Naive B cell (primary cell): ENCODE measurements at regions not wholly inside any gene's neighbourhood (a gene's known extent, or its start where the extent isn't known, plus 50 kb on each side); places are given as distances from the start of the nearest gene placed in this dataset.

Source experiments
- ATAC-seq, 2 donors: fragments of 150-1000 bp; cut with Tn5 transposase; 2 replicates each; pipeline ENCODE4 v1.10.0; 2021; ENCODE audit warnings: low read depth in 2 of 2, mild to moderate bottlenecking in 2 of 2, moderate library complexity in 2 of 2
- DNase-seq: peaks from one replicate; pipeline ENCODE4 v3.0.0; 2022
- H3K27ac Mint-ChIP-seq, 6 donors: one replicate each; pipeline ENCODE4 v1.8.0; 2020 to 2022; ENCODE audit warnings: mild to moderate bottlenecking in 6 of 6, mixed read lengths in 6 of 6, moderate library complexity in 5 of 6, inconsistent platforms in 2 of 6
- H3K27me3 Mint-ChIP-seq, 3 donors: one replicate each; pipeline ENCODE4 v1.8.0; 2021 to 2022; ENCODE audit warnings: mixed read lengths in 3 of 3, mild to moderate bottlenecking in 1 of 3
- H3K36me3 Mint-ChIP-seq, 2 donors: one replicate each; pipeline ENCODE4 v1.8.0; 2020 to 2022; ENCODE audit warnings: mixed read lengths in 2 of 2, inconsistent platforms in 1 of 2, mild to moderate bottlenecking in 1 of 2
- H3K4me1 Mint-ChIP-seq, 3 donors: one replicate each; pipeline ENCODE4 v1.8.0; 2020 to 2022; ENCODE audit warnings: mixed read lengths in 3 of 3, inconsistent platforms in 1 of 3, mild to moderate bottlenecking in 1 of 3, moderate library complexity in 1 of 3
- H3K4me3 Mint-ChIP-seq, 8 donors: one replicate each; pipeline ENCODE4 v1.8.0; 2020 to 2022; ENCODE audit warnings: mild to moderate bottlenecking in 8 of 8, mixed read lengths in 8 of 8, moderate library complexity in 8 of 8, inconsistent platforms in 2 of 8
- H3K9me3 Mint-ChIP-seq, 7 donors: one replicate each; pipeline ENCODE4 v1.8.0; 2020 to 2022; ENCODE audit warnings: mixed read lengths in 7 of 7, mild to moderate bottlenecking in 5 of 7, inconsistent platforms in 2 of 7, moderate library complexity in 1 of 7

- Mint-ChIP-seq H3K4me1 (peaks cover 20 to 37% (median 21%) of the 10 kb centered on the region in 3 donors), H3K36me3 (peaks cover 11 to 16% of the 10 kb centered on the region in 2 donors), H3K27ac (peak overlapping the region in 1 of 6 donors; percentile 40), H3K4me3 (peak overlapping the region in 1 of 8 donors; percentile 21), H3K9me3 (peaks cover 0 to 8% (median 3%) of the 10 kb centered on the region in 7 donors), H3K27me3 (no peaks in the 10 kb centered on the region)
- no peak for ATAC-seq
- DNase-seq: no peak
Measured at GRCh38 chr13:73880365-73880764, 253.8 kb downstream of the KLF12 start.

DNA sequence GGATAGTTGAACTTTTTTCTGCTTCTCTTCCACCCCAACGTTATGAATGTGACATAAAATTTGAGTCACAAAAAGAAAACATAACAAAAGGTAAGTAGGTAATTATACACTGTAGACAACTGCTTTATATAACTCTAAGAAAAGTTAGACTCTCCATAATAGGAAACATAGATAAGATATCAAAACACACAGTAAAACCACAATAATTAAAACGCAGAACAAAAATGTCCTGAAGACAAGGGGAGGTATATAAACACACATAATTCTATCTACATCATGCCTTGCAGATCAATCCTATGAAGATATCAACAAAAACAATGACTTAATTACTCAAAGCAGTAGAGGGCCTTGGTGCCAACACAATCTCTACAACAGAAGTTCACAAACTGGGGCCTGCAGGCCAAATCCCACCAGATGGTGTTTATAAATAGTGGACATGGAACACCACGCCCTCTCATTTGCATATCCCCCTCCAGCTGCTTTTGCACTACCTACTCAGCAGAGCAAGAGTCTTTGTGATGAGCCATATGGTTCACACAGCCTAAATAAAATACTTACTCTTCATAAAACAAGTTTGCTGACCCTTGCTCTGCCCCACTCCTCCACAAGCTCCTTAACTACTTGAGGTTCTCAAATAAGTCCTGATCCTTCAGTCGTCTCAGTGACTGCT, 254.7 kb downstream of the KLF12 start:
- ATAC-seq: no peak
- H3K27ac Mint-ChIP-seq: peak overlapping the region in 1 of 6 donors; percentile 53

DNA sequence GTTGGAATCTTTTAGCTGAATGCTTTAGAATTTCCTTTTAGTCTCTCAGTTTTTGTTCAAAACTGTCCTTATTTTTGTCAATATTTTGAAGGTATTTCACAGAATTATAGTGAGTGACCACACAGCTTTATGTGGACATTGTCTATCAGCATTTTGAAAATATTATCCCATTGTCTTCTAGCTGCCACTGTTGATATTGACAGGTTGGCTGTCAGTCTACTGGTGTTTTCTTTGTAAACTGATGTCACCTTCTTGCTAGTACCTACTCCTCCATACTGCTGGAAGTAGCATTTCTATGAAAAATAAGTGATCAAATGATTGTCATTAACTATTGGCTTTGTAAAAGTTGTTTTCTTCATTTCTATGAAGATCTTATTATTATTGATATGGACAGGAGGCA, 256.8 kb downstream of the KLF12 start:
- ATAC-seq (no peak), DNase-seq (no peak)
- peaks cover 26 to 28% (median 26%) of the 10 kb centered on the region in 3 donors for H3K4me1 Mint-ChIP-seq
- no peak overlapping the region for H3K27ac Mint-ChIP-seq
- peaks cover 4 to 7% of the 10 kb centered on the region in 2 donors for H3K36me3 Mint-ChIP-seq
- peaks cover 0 to 8% (median 3%) of the 10 kb centered on the region in 7 donors for H3K9me3 Mint-ChIP-seq
- H3K4me3 Mint-ChIP-seq: no peak overlapping the region
- no peaks in the 10 kb centered on the region for H3K27me3 Mint-ChIP-seq

More for the DNA sequence above, 254.7 kb downstream of the KLF12 start:
- Mint-ChIP-seq H3K4me1 (peaks cover 17 to 28% (median 20%) of the 10 kb centered on the region in 3 donors), H3K36me3 (peaks cover 4 to 7% of the 10 kb centered on the region in 2 donors), H3K27me3 (no peaks in the 10 kb centered on the region), H3K9me3 (peaks cover 0 to 8% (median 3%) of the 10 kb centered on the region in 7 donors), H3K4me3 (no peak overlapping the region)
- no peak for DNase-seq

DNA sequence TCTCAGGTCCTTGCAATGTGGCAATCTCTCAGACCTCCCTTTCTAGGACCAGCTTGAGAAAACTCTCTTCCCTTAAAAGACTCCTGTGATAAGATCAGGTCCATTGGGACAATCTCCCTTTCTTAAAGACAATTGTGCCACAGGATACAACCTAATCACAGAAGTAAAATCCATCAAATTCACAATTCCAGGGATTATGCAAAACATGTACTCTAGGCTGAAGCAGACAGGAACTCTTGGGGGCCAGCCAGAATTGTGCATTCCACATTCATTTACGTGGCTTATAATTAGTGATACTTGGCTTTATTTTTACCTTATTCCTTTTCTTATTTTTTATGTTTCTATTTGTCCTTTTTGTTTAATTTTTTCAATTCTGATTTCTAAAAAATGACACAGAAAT, 257.9 kb downstream of the KLF12 start:
- Mint-ChIP-seq H3K9me3 (peaks cover 0 to 8% (median 3%) of the 10 kb centered on the region in 7 donors), H3K27ac (peak overlapping the region in 1 of 6 donors; percentile 52), H3K27me3 (no peaks in the 10 kb centered on the region), H3K4me1 (peaks cover 23 to 30% (median 29%) of the 10 kb centered on the region in 3 donors), H3K4me3 (no peak overlapping the region), H3K36me3 (peaks cover 4 to 7% of the 10 kb centered on the region in 2 donors)
- DNase-seq (no peak), ATAC-seq (no peak)

- Mint-ChIP-seq H3K27ac (peak overlapping the region in 2 of 6 donors; percentile 17), H3K4me1 (peaks cover 9 to 24% (median 23%) of the 10 kb centered on the region in 3 donors), H3K4me3 (no peak overlapping the region), H3K36me3 (peaks cover 2 to 7% of the 10 kb centered on the region in 2 donors), H3K9me3 (peaks cover 0 to 8% (median 3%) of the 10 kb centered on the region in 7 donors), H3K27me3 (no peaks in the 10 kb centered on the region)
- DNase-seq: no peak
- no peak for ATAC-seq
Measured at GRCh38 chr13:73873940-73874830, 260.0 kb downstream of the KLF12 start.

DNA sequence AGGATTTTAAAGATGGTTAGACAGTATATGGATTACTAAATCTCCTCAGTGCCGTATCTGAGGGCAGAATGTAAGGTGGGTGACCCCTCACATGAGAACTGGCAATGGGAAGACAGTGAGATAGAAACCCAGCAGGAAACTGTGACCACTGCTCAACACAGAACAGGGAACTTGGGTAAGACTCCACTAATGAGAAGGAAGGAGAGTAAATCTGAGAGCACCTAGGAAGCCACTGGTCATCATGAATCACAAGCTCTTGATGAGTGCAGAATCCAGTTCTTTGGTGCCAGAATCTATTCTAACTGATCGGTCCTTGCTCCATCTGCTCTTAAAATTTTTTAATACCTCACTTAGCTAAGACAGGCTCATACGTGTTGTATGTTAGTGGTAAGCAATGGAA, 261.8 kb downstream of the KLF12 start:
- Mint-ChIP-seq H3K36me3 (no peaks in the 10 kb centered on the region), H3K4me1 (peaks cover 8 to 19% (median 16%) of the 10 kb centered on the region in 3 donors), H3K27me3 (no peaks in the 10 kb centered on the region), H3K27ac (peak overlapping the region in 1 of 6 donors; percentile 82), H3K4me3 (no peak overlapping the region), H3K9me3 (peaks cover 0 to 2% (median 0%) of the 10 kb centered on the region in 7 donors)
- no peak for DNase-seq
- no peak for ATAC-seq

- H3K4me3 Mint-ChIP-seq: peak overlapping the region in 1 of 8 donors; percentile 39
- no peaks in the 10 kb centered on the region for H3K27me3 Mint-ChIP-seq
Measured at GRCh38 chr13:73870970-73871935, 263.0 kb downstream of the KLF12 start.

DNA sequence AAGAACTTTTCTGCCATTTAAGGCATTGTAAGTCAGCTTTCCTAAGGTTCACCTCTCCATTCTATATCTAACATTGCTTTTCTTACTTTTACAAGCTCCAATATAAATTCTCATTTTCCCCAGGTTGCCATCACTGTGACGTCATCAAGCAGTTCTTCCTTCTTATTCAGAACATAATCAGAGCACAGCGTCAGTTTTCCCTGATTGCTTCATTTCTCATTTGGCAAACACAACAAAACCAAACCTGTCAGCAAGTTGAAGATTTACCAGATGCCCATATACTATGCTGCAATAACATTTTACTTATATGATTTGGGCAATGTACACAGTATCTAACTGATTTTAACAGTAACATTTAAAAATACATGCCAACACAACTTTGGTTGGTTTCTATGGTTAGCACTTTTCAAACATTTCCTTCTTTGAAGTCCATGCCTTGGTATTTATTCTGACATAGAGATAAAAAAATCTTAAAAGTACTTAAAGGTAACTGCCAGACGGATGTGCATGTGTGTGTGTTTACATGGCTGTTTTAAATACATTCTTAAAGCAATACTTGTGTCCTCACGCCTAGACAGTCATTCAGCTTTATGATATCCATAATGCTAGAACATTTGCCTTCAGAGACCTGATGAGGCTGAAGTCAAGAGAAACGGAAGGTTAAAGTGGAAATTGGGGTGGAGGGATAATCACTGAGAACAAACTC, 264.0 kb downstream of the KLF12 start:
- H3K4me3 Mint-ChIP-seq: no peak overlapping the region
- H3K4me1 Mint-ChIP-seq: peaks cover 5 to 23% (median 23%) of the 10 kb centered on the region in 3 donors

More at GRCh38 chr13:73870970-73871935, 263.0 kb downstream of the KLF12 start:
- H3K4me1 Mint-ChIP-seq: peaks cover 5 to 19% (median 13%) of the 10 kb centered on the region in 3 donors
- H3K27ac Mint-ChIP-seq: peak overlapping the region in 3 of 6 donors; percentile 6 to 79 (median 28)
- H3K9me3 Mint-ChIP-seq: no peaks in the 10 kb centered on the region
- H3K36me3 Mint-ChIP-seq: no peaks in the 10 kb centered on the region
- ATAC-seq: no peak
- no peak for DNase-seq

DNA sequence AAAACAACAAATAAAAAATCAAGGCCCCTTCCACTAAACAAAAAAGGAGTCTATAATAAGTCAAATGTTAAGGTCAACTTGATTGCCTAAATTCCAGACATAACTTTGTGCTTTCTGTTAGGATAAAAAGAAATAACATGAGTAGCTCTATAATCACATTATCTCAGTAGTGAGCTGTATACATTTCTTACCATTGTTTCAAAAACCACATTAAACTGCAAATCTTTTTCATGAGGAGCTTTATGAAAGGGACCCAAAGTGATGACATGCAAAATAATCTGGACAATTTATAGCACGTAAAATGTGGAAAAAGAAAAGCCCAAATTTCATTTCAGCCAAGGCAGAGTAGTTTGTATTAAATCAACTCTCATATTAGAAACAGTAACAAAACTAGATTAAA, 269.2 kb downstream of the KLF12 start:
- H3K27me3 Mint-ChIP-seq: no peaks in the 10 kb centered on the region
- no peaks in the 10 kb centered on the region for H3K9me3 Mint-ChIP-seq
- H3K27ac Mint-ChIP-seq: no peak overlapping the region
- DNase-seq (no peak), ATAC-seq (no peak)
- H3K36me3 Mint-ChIP-seq: no peaks in the 10 kb centered on the region
- H3K4me1 Mint-ChIP-seq: peaks cover 0 to 18% (median 14%) of the 10 kb centered on the region in 3 donors
- H3K4me3 Mint-ChIP-seq: no peak overlapping the region

More for the DNA sequence above, 264.0 kb downstream of the KLF12 start:
- no peaks in the 10 kb centered on the region for H3K27me3 Mint-ChIP-seq
- no peaks in the 10 kb centered on the region for H3K36me3 Mint-ChIP-seq
- DNase-seq (no peak), ATAC-seq (no peak)
- peak overlapping the region in 2 of 6 donors; percentile 28 to 35 for H3K27ac Mint-ChIP-seq
- H3K9me3 Mint-ChIP-seq: no peaks in the 10 kb centered on the region

DNA sequence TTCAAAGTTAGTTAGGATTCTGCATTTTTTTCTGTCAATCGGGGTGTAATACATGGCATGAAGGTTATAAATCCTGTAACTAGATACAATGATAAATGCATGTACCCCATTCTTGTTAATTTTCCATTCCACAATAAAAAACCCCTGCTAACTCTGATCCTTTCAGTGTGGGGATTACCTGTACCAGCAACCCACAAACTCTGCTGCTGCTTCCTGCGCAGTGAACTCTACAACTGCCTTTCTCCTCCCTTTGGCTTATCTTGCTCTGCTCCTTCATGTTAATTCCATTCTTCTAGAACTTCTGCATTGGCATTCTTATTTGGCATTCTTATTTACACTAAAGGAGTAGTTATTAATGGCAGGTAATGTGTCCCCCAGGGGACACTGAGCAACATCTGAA, 273.1 kb downstream of the KLF12 start:
- ATAC-seq: no peak

DNA sequence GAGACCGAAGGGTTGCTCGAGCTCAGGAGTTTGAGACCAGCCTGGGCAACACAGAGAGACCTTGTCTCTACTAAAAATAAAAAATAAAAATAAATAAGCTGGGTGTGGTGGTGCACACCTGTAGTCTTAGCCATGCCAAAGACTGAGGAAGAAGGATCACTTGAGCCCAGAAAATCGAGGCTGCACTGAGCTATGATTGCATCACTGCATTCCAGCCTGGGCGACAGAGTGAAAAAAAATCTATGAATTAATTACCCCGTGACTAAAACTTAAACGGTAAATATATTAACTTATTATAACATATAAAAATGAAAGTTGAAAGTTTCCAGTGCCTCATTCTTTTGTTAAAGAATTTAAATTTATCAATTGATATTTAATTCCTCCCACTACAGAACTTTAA, 273.7 kb downstream of the KLF12 start:
- no peaks in the 10 kb centered on the region for H3K27me3 Mint-ChIP-seq
- no peak for ATAC-seq
- no peak overlapping the region for H3K27ac Mint-ChIP-seq
- no peak overlapping the region for H3K4me3 Mint-ChIP-seq
- no peaks in the 10 kb centered on the region for H3K36me3 Mint-ChIP-seq
- DNase-seq: no peak
- no peaks in the 10 kb centered on the region for H3K9me3 Mint-ChIP-seq
- H3K4me1 Mint-ChIP-seq: peaks cover 0 to 11% (median 5%) of the 10 kb centered on the region in 3 donors

More for the DNA sequence above, 273.1 kb downstream of the KLF12 start:
- Mint-ChIP-seq H3K27ac (peak overlapping the region in 2 of 6 donors; percentile 46 to 57), H3K36me3 (no peaks in the 10 kb centered on the region), H3K9me3 (no peaks in the 10 kb centered on the region), H3K4me3 (no peak overlapping the region), H3K27me3 (no peaks in the 10 kb centered on the region), H3K4me1 (peaks cover 0 to 14% (median 11%) of the 10 kb centered on the region in 3 donors)
- no peak for DNase-seq

DNA sequence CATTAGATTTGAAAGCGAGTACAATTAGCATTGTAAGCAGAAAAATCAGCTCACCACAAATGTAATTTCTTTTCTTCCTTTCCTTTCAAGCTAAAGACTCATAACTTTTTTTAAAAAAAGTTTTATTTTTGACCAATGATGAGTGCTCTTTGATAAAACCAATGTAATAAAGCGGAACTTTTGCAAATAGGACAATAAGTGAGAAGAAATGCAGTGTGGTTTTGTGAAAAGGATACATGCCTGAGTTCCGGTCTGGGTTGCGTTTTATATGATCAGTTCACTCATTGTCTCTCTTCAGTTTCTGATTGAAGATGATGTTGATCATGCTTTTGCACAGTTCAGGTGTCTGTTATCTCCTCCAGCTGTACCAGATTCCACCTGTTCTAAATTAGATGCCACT, 274.4 kb downstream of the KLF12 start:
- Mint-ChIP-seq H3K4me3 (peak overlapping the region in 1 of 8 donors; percentile 6), H3K9me3 (no peaks in the 10 kb centered on the region), H3K27ac (no peak overlapping the region), H3K4me1 (peaks cover 0 to 9% (median 0%) of the 10 kb centered on the region in 3 donors), H3K27me3 (no peaks in the 10 kb centered on the region), H3K36me3 (no peaks in the 10 kb centered on the region)
- no peak for DNase-seq
- ATAC-seq: no peak
